Right atrium auricular region (tissue), 2 donors: ENCODE measurements at regions not wholly inside any gene's neighbourhood (a gene's known extent, or its start where the extent isn't known, plus 50 kb on each side); places are given as distances from the start of the nearest gene placed in this dataset.

Experiments
- DNase-seq: peaks from one replicate; pipeline ENCODE4 v3.0.0-alpha.2; 2019; ENCODE audit warnings: low spot score
- H3K27ac ChIP-seq, 2 donors: fragments of 200-600 bp; sonication (generic); 1 replicate in 1 of 2; 2 replicates in 1 of 2; pipeline ENCODE4 v1.5.1; 2016 to 2019
- H3K27me3 ChIP-seq, 2 donors: fragments of 200-600 bp; sonication (generic); one replicate each; pipeline versions ENCODE4 v1.5.1 to v1.6.0; 2017 to 2019
- H3K36me3 ChIP-seq: fragments of 200-600 bp; sonication (generic); one replicate; pipeline ENCODE4 v1.5.1; 2016
- H3K4me1 ChIP-seq, 2 donors: fragments of 200-600 bp; sonication (generic); one replicate each; pipeline versions ENCODE4 v1.5.1 to v1.6.0; 2017 to 2019
- H3K4me3 ChIP-seq, 2 donors: fragments of 200-600 bp; sonication (generic); 1 replicate in 1 of 2; 2 replicates in 1 of 2; pipeline ENCODE4 v1.5.1; 2017 to 2019; ENCODE audit warnings: mild to moderate bottlenecking in 1 of 2, moderate library complexity in 1 of 2
- H3K9me3 ChIP-seq, 2 donors: fragments of 200-600 bp; sonication (generic); one replicate each; pipeline ENCODE4 v1.5.1; 2019
- TF ChIP-seq, protein P1 (sequence below), 2 donors: fragments of 200-600 bp; sonication (generic); IDR thresholded peaks; one replicate each; pipeline ENCODE4 v1.5.1; 2019; ENCODE audit warnings: antibody characterized with exemption in 2 of 2

GRCh38 chrX:809081-809480 is 178.5 kb downstream of the SHOX start:
- H3K27ac ChIP-seq: no peak overlapping the region
- no peaks in the 10 kb centered on the region for H3K27me3 ChIP-seq
- H3K4me1 ChIP-seq: no peaks in the 10 kb centered on the region
- no peaks in the 10 kb centered on the region for H3K9me3 ChIP-seq
- DNase-seq: no peak
- H3K36me3 ChIP-seq: no peaks in the 10 kb centered on the region
- TF ChIP-seq, protein P1, sequence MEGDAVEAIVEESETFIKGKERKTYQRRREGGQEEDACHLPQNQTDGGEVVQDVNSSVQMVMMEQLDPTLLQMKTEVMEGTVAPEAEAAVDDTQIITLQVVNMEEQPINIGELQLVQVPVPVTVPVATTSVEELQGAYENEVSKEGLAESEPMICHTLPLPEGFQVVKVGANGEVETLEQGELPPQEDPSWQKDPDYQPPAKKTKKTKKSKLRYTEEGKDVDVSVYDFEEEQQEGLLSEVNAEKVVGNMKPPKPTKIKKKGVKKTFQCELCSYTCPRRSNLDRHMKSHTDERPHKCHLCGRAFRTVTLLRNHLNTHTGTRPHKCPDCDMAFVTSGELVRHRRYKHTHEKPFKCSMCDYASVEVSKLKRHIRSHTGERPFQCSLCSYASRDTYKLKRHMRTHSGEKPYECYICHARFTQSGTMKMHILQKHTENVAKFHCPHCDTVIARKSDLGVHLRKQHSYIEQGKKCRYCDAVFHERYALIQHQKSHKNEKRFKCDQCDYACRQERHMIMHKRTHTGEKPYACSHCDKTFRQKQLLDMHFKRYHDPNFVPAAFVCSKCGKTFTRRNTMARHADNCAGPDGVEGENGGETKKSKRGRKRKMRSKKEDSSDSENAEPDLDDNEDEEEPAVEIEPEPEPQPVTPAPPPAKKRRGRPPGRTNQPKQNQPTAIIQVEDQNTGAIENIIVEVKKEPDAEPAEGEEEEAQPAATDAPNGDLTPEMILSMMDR (IDR thresholded peaks at IDR 0.05): no peak
- H3K4me3 ChIP-seq: no peak overlapping the region

DNA sequence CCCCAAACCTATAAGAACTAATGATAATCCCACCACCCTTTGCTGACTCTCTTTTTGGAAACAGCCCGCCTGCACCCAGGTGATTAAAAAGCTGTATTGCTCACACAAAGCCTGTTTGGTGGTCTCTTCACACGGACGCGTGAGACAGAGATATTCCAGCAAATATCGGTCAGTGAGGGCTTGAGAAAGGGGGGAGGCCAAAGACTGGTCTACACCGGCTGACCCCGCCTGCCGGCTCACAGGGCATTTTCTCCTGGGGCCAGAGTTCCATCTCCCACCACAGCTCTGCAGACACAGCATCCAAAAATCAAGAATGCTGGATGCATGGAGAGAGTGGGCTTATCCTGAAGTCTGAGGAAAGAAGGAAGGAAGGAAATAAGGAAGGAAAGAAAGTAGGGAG is 176.0 kb downstream of the SHOX start:
- no peak overlapping the region for H3K4me3 ChIP-seq
- H3K4me1 ChIP-seq: no peaks in the 10 kb centered on the region
- DNase-seq: no peak
- no peaks in the 10 kb centered on the region for H3K27me3 ChIP-seq
- H3K36me3 ChIP-seq: no peaks in the 10 kb centered on the region
- H3K9me3 ChIP-seq: no peaks in the 10 kb centered on the region
- TF ChIP-seq, protein P1 (IDR thresholded peaks at IDR 0.05): no peak
- H3K27ac ChIP-seq: no peak overlapping the region

- no peaks in the 10 kb centered on the region for H3K27me3 ChIP-seq
- no peak overlapping the region for H3K4me3 ChIP-seq
- no peak overlapping the region for H3K27ac ChIP-seq
- DNase-seq: no peak
- TF ChIP-seq, protein P1 (IDR thresholded peaks at IDR 0.05): no peak
- H3K9me3 ChIP-seq: no peaks in the 10 kb centered on the region
- H3K4me1 ChIP-seq: no peaks in the 10 kb centered on the region
- H3K36me3 ChIP-seq: no peaks in the 10 kb centered on the region
Observed at GRCh38 chrX:805988-806387, 175.4 kb downstream of the SHOX start.

DNA sequence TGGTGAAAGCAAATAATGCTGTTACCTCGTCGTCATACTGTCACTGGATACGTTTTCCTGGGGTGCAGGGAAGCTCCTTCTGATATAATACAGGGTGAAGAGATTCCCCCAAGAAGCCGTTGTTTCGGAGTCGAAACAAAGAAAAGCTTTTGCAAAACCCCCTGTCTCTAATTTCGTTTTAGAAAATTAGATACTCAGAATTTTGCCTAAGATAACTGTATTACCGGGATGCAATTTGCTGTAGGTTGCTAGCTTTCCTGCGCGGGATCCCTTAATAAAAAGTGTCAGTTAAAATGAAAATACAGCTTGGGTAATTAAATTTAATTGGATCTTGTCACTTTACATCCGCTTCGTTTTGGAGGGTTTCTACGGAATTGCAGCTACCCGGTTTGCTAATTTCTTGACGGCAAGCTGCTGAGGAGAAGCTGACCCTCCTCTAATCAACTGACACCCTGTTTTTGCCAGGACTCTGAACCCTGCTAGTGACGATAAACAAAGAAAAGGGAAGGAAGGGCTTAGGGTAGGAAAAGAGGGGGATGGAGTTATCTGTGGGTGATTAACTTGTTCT is 174.6 kb downstream of the SHOX start:
- H3K4me1 ChIP-seq: no peaks in the 10 kb centered on the region
- no peaks in the 10 kb centered on the region for H3K9me3 ChIP-seq
- DNase-seq: no peak
- TF ChIP-seq, protein P1 (IDR thresholded peaks at IDR 0.05): no peak
- no peaks in the 10 kb centered on the region for H3K27me3 ChIP-seq
- H3K36me3 ChIP-seq: no peaks in the 10 kb centered on the region
- no peak overlapping the region for H3K27ac ChIP-seq
- H3K4me3 ChIP-seq: no peak overlapping the region

GRCh38 chrX:802846-803245 is 172.3 kb downstream of the SHOX start:
- Histone ChIP-seq H3K27ac (no peak overlapping the region), H3K27me3 (no peaks in the 10 kb centered on the region), H3K9me3 (peaks cover 0 to 3% of the 10 kb centered on the region in 2 donors), H3K36me3 (no peaks in the 10 kb centered on the region), H3K4me1 (no peaks in the 10 kb centered on the region), H3K4me3 (no peak overlapping the region)
- TF ChIP-seq, protein P1 (IDR thresholded peaks at IDR 0.05): no peak
- no peak for DNase-seq

- Histone ChIP-seq H3K9me3 (peaks cover 0 to 3% of the 10 kb centered on the region in 2 donors), H3K27ac (no peak overlapping the region), H3K4me1 (no peaks in the 10 kb centered on the region), H3K4me3 (no peak overlapping the region), H3K36me3 (no peaks in the 10 kb centered on the region), H3K27me3 (no peaks in the 10 kb centered on the region)
- DNase-seq: no peak
- TF ChIP-seq, protein P1 (IDR thresholded peaks at IDR 0.05): no peak
Observed at GRCh38 chrX:799808-800207, 169.2 kb downstream of the SHOX start.
